HG03575 (cell line): ENCODE measurements at regions not wholly inside any gene's neighbourhood (a gene's known extent, or its start where the extent isn't known, plus 50 kb on each side); places are given as distances from the start of the nearest gene placed in this dataset.

ENCODE experiments used
- ATAC-seq: cut with Tn5 transposase; IDR thresholded peaks from one replicate; pipeline ENCODE4 v1.9.1; 2021; ENCODE audit not compliant: unreplicated experiment, insufficient number of reproducible peaks, low FRiP score; ENCODE audit errors: extremely low read depth

DNA sequence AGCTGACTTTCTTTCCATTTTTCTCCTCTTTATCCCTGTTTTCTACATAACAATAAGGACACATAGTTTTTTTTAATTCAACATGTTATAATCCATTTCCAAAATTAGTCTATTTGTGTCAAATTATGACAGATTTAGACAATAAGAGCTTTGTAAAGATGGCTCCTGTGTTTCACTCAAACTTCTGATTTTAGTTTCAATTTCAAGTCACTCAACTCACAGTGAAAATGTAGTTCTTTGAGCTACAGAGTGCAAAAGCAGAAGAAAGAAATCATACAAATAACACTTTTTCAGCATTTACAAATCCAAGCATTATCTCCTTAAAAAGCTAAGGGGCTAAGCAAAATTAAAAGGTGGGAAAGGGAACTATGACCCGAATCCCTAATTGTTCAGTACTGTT is 340.7 kb upstream of the TRIB2 start:
- ATAC-seq: no peak

DNA sequence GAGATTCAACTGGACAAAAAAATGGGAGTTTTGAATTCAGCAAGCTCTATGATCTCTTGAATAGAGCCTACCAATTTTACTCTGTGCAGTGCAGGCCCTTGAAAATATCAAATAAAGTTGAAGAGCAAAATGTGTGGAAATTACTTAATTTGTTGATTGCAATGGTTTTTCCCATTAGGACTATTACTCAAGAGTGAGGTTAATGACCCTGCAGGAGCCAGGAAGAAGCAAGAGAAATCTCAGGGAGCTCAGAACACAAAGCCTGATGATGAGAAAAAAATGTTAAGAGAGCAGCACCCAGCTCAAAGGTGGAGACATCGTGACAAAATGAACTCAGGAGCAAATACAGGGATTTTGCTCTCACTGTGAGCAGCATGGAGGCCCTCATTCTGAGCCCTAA is 337.6 kb upstream of the TRIB2 start:
- ATAC-seq: no peak

- ATAC-seq: no peak
Measured at GRCh38 chr2:12381543-12382325, 335.0 kb upstream of the TRIB2 start.

GRCh38 chr2:12382366-12382765 is 334.4 kb upstream of the TRIB2 start:
- ATAC-seq: no peak

GRCh38 chr2:12389344-12390045 is 327.2 kb upstream of the TRIB2 start:
- ATAC-seq: no peak

- no peak for ATAC-seq
Measured at GRCh38 chr2:12391116-12391515, 325.6 kb upstream of the TRIB2 start.

DNA sequence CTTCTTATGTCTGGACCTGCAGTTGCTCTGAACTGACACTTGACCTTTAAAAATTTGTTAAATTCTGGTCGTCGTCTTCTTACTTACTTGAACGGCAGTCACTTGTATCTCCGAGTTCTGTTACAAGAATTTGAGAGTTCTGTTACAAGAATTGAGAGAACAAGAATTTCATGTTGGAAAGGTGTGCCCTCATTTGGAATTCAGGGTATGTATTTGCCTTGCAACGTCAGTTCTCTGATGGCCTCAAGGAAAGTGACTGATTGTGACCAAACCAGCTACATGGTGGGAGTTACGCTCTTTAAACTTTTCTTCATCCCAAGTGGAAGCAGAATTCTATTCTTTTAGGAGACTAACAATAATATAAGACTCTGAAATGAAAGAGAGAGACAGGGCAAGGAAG is 320.0 kb upstream of the TRIB2 start:
- no peak for ATAC-seq

DNA sequence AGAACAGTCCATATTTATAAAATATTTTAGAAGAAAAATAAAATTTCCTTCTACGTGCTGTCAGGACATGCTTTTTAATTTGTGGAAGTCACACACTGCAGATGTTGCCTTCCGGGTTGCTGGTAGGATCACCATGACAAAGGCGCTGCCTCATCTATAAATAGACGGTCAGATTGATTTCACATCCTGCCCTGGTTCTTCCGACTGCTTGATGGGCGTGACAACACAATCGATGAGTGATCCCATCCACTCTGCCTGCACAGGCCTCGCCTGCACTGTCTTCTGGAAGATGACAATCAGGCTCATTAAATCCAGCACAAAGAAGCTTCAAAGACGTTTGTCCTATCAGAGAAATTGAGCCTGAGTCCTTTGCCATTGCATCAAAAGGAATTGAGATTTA is 318.9 kb upstream of the TRIB2 start:
- no peak for ATAC-seq

- ATAC-seq: no peak
Measured at GRCh38 chr2:12399240-12399639, 317.5 kb upstream of the TRIB2 start.

DNA sequence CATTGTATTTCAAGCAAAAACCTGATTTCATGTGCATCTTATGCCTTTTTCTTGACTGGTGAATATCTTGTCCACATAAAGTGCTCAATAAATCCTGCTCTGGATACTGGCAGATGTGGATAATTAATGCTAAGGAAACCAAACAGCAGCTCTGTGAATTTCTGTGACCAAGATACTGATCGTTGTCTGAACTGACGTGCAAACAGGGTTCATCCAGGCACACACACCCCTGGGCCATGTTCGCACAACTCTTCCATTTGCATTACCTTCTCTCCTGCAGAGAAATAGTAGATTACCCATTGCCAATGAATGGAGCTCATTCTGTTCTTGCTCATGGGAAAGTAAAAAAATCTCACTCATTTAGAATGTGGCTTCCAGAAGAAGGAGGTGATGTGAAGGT is 316.2 kb upstream of the TRIB2 start:
- ATAC-seq: no peak

- no peak for ATAC-seq
Measured at GRCh38 chr2:12402440-12403139, 314.1 kb upstream of the TRIB2 start.

- no peak for ATAC-seq
Measured at GRCh38 chr2:12404497-12404896, 312.2 kb upstream of the TRIB2 start.

DNA sequence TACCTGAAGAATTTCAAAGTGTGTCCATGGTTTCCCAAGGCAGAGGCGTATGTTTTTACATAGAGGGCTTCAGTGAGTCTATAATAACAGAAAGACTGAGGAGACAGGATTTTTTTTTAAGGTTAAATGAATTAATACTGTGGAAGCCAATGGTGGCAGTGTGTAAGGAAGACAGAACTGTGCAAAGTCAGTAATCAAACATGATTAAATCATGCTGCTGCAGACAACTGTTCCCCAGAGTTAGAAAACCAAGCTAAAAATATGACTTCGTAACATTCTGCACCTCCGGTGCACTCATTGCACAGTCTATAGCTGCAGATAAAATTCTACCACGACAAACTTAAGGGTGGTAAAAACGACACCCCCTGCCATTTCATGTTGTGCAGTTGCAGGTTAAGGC is 309.6 kb upstream of the TRIB2 start:
- ATAC-seq: no peak

DNA sequence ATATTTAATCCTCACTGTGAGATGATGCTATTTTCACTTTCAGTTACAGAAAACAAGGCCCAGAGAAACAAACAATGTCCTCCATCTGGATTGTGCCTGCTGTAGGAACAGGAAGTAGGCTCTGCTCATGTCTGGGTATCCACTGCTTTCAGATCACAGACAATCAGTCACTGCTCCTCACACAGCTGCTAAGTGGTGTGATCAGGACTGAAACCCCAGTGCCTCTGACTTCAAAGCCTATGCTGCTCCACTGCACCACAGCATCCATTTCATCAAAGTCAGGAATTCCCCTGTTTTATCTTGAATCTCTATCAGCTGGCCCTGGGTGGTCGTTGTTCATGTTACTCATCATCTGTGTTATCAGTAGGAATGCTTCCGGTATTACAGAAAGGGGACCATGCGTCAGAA is 303.8 kb upstream of the TRIB2 start:
- ATAC-seq: peak; percentile 95

GRCh38 chr2:12415536-12415935 is 301.2 kb upstream of the TRIB2 start:
- no peak for ATAC-seq

GRCh38 chr2:12416600-12416999 is 300.1 kb upstream of the TRIB2 start:
- ATAC-seq: no peak

- no peak for ATAC-seq
Measured at GRCh38 chr2:12417786-12418185, 298.9 kb upstream of the TRIB2 start.

DNA sequence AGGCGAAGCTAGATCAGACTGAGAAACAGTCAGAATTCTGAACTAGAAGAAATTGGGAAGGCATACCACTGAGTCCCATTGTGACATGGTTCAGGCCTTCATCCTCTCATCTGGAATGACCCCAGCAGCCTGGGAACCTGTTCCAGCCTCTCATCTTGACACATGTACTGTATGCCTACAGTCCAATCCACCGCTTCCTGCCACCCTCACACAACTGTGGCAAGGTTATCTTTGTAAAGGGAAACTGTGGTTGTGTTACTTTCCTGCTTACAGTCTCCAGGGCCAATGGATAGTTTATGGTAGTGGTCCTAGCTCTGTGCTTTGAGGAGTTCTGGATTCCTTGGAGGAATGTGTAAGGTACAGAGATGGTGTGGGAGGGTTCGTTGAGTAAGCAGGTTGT is 296.9 kb upstream of the TRIB2 start:
- no peak for ATAC-seq

GRCh38 chr2:12421046-12421445 is 295.7 kb upstream of the TRIB2 start:
- no peak for ATAC-seq

DNA sequence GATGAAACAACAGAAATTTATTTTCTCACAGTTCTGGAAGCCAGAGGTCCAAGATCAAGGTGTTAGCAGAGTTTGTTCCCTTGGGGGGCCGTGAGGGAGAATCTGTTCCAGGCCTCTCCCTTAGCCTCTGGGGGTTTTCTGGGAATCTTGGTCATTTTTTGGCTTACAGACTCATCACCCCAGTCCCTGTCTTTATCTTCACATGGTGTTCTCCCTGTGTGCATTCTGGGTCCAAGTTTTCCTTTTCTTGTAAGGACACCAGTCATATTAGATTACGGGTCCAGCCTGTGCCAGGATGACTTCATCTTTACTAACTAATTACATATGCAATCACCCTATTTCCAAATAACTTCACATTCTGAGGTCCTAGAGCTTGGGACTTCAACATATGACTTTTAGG is 292.5 kb upstream of the TRIB2 start:
- no peak for ATAC-seq
